ENCODE measurements at regions not wholly inside any gene's neighbourhood (a gene's known extent, or its start where the extent isn't known, plus 50 kb on each side); places are given as distances from the start of the nearest gene placed in this dataset.

DNA sequence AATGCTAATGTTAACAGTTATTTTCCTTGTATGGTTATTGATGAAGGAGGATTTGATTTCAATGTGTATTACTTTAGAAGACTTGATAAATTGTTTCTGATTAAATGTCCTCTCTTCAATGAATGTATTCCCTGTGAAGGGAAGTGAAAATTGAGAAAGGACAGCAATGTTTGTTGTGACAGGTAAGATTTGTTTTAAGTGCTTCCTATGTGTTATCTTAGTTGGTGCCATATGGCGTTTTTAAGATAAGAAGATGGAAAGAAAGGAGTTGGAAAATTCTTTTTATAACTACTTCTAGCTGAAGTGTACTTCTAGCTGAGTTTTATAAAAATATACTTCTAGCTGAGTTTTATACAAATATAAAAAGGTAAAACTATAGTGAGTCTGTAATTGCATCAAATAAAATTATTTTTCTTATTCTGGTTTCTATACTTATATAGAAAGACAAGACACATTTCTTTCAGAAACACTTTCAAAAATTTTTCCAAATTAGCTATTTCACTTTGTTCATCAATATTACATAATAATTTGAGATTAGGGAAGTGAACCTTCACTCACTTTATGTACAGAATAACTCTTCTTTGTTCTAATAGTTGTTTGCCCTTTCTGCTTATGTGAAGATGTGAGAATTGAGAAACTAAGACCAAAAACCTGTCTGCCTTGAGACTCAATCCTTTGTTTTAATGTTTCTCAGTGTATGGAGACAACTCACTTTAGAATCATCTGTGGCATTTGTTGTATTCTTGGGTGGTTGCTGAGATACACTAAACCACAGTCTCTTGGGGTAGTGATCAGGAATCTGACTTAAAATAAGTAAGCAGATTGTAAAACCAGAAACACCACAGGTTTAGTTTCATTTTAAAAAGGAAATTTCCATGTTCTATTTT lies 382.9 kb upstream of the B3GALT2 start:
- in situ Hi-C loops (cut with HindIII; ENCODE audit: low pct_ligation_motif_present, low pct_unique_long_range_greater_than_20kb, low sequenced_read_pairs) = no loop called here
- peak; percentile 73 for DNase-seq

GRCh38 chr1:193568512-193568911 lies 382.1 kb upstream of the B3GALT2 start:
- no peak for DNase-seq
- in situ Hi-C loops (cut with HindIII; ENCODE audit: low pct_ligation_motif_present, low pct_unique_long_range_greater_than_20kb, low sequenced_read_pairs) = no loop called here

GRCh38 chr1:193567937-193568336 lies 381.5 kb upstream of the B3GALT2 start:
- DNase-seq = no peak
- in situ Hi-C loops (cut with HindIII; ENCODE audit: low pct_ligation_motif_present, low pct_unique_long_range_greater_than_20kb, low sequenced_read_pairs) = no loop called here

GRCh38 chr1:193566735-193567134 lies 380.3 kb upstream of the B3GALT2 start:
- in situ Hi-C loops (cut with HindIII; ENCODE audit: low pct_ligation_motif_present, low pct_unique_long_range_greater_than_20kb, low sequenced_read_pairs) = no loop called here
- DNase-seq = no peak

DNA sequence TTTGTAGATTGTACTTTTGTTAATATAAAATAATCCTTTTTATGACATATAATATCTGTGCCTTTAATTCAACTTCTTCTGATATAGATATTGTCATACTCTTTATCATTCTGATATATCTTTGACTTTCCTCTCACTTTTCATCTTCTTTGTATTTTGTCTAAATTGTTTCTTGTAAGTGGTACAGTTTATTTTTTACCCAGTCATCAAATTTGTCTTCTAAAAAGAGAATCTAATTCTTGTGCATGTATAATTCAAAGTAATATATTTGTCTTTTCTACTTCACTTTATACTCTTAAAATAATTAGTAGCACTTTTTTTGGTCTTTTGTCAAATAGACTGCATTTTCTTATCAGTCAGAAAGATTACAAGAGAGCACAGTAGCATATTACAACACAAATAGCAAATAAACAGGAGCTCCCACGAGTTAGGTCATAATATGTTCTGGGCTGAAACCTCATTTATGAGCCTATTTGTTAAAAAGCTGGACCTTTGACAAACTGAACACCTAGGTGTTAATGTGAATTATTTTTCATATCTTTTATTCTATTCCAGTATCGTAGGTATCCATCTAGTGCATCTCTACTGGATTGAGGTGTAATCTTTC lies 379.7 kb upstream of the B3GALT2 start:
- in situ Hi-C loops (cut with HindIII; ENCODE audit: low pct_ligation_motif_present, low pct_unique_long_range_greater_than_20kb, low sequenced_read_pairs) = no loop called here

GRCh38 chr1:193562121-193562520 lies 375.7 kb upstream of the B3GALT2 start:
- in situ Hi-C loops (cut with HindIII; ENCODE audit: low pct_ligation_motif_present, low pct_unique_long_range_greater_than_20kb, low sequenced_read_pairs) = no loop called here
- no peak for DNase-seq

More for the DNA sequence above, 379.7 kb upstream of the B3GALT2 start:
- no peak for DNase-seq

- in situ Hi-C loops (cut with HindIII; ENCODE audit: low pct_ligation_motif_present, low pct_unique_long_range_greater_than_20kb, low sequenced_read_pairs) = no loop called here
- DNase-seq = peak; percentile 23
These were observed 372.1 kb upstream of the B3GALT2 start for GRCh38 chr1:193558491-193559028.

GRCh38 chr1:193555662-193556441 lies 369.4 kb upstream of the B3GALT2 start:
- no peak for DNase-seq
- in situ Hi-C loops (cut with HindIII; ENCODE audit: low pct_ligation_motif_present, low pct_unique_long_range_greater_than_20kb, low sequenced_read_pairs) = no loop called here

GRCh38 chr1:193553564-193553963 lies 367.2 kb upstream of the B3GALT2 start:
- no peak for DNase-seq

GRCh38 chr1:193552274-193552673 lies 365.9 kb upstream of the B3GALT2 start:
- DNase-seq = no peak
- in situ Hi-C loops (cut with HindIII; ENCODE audit: low pct_ligation_motif_present, low pct_unique_long_range_greater_than_20kb, low sequenced_read_pairs) = no loop called here

More at GRCh38 chr1:193553564-193553963, 367.2 kb upstream of the B3GALT2 start:
- in situ Hi-C loops (cut with HindIII; ENCODE audit: low pct_ligation_motif_present, low pct_unique_long_range_greater_than_20kb, low sequenced_read_pairs) = no loop called here

DNA sequence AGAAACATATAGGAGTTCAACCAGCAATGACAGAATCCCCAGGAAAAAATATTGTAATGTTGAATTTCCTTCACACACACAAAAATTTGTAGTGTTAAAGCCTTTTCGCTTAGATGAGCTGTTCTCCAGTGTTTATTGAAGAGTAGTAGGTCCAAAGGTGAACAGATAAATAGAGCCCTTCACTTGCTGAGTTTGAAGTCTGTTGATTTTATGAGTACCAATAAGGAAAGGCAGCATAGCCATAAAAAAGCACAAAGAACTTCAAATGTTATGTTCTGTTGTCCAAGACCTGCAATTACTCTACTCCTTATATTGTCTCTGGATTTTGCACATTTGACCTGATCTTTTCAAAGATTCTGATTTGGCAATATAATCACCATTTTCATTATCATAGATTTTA lies 362.7 kb upstream of the B3GALT2 start:
- no peak for DNase-seq
- in situ Hi-C loops (cut with HindIII; ENCODE audit: low pct_ligation_motif_present, low pct_unique_long_range_greater_than_20kb, low sequenced_read_pairs) = no loop called here

DNA sequence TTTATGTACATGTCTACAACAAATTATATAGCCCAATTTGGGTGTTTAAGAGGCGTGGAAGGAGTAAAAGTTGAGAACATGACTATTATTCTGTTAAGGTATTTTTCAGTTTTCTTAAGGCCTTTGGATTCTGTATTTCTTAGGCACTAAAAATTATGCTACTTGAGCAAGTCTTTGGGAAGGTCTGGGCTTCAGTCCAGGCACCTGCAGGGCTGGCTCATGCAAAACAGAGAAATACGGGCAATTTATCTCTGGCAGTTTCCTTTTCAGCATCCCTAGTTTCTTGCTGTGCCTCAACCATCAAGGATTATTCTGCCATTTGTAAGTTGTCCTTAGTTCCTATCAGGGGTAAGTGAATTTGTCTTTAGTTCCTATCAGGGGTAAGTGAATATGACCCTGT lies 358.8 kb upstream of the B3GALT2 start:
- in situ Hi-C loops (cut with HindIII; ENCODE audit: low pct_ligation_motif_present, low pct_unique_long_range_greater_than_20kb, low sequenced_read_pairs) = no loop called here
- DNase-seq = no peak

- in situ Hi-C loops (cut with HindIII; ENCODE audit: low pct_ligation_motif_present, low pct_unique_long_range_greater_than_20kb, low sequenced_read_pairs) = no loop called here
- DNase-seq = no peak
These were observed 356.8 kb upstream of the B3GALT2 start for GRCh38 chr1:193543259-193543658.

- in situ Hi-C loops (cut with HindIII; ENCODE audit: low pct_ligation_motif_present, low pct_unique_long_range_greater_than_20kb, low sequenced_read_pairs) = no loop called here
- DNase-seq = no peak
These were observed 356.3 kb upstream of the B3GALT2 start for GRCh38 chr1:193542690-193543089.

DNA sequence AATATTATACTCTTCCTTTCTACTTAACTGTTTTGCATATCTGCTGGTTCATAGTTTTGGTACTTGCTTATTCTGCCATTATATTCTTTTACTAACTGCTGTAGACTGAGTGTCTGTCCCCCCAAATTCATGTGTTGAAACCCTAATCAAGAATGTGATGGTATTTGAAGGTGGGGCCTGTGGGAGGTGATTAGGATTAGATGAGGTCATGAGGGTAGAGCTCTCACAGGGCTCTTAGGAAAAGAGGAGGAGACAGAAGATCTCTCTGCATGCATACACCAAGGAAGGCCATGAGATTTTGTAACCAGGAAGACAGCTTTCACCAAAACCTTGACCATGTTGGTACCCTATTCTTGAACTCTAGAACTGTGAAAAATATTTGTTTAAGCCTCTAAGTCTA lies 354.1 kb upstream of the B3GALT2 start:
- DNase-seq = no peak
- in situ Hi-C loops (cut with HindIII; ENCODE audit: low pct_ligation_motif_present, low pct_unique_long_range_greater_than_20kb, low sequenced_read_pairs) = no loop called here

DNA sequence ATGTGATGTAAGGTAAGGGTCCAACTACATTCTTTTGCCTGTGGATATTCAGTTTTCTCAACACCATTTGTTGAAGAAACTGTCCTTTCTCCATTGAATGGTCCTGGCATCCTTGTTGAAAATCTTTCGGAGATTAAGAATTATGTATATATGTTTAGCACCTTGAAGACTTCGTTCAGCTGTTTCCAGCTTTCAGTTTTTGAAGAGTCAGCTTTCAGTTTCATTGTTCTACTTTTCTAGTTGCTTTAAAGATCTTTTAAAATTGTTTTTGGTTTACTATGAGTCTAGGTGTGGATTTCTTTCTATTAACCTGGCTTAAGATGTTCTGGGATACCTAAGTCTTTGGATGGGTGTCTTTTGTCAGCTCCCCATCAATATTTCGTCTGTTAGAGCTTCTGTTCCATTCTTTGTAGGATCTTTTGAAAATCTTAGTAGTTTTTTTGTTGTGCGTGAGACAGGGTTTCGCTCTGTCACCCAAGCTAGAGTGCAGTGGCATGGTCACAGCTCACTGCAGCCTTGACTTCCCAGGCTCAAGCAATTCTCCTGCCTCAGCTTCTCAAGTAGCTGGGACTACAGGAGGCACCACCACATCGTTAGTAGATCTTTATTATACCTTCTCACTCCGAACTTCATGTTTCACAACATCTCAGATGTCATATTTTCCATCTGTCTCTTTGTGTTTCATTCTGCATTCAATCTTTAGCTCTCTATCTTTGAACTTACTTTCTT lies 353.5 kb upstream of the B3GALT2 start:
- in situ Hi-C loops (cut with HindIII; ENCODE audit: low pct_ligation_motif_present, low pct_unique_long_range_greater_than_20kb, low sequenced_read_pairs) = no loop called here
- DNase-seq = no peak

DNA sequence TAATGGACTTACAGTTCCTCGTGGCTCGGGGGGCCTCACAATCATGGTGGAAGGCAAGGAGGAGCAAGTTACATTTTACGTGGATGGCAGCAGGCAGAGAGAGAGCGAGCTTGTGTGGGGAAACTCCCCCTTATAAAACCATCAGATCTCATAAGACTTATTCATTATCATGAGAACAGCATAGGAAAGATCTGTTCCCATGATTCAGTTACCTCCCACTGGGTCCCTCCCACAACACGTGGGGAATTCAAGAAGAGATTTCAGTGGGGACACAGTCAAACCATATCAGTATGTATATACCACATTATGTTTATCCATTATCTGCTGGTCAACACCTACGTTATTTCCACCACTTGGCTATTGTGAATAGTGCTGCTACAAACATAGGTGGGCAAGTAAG lies 352.3 kb upstream of the B3GALT2 start:
- no peak for DNase-seq
- in situ Hi-C loops (cut with HindIII; ENCODE audit: low pct_ligation_motif_present, low pct_unique_long_range_greater_than_20kb, low sequenced_read_pairs) = no loop called here

DNA sequence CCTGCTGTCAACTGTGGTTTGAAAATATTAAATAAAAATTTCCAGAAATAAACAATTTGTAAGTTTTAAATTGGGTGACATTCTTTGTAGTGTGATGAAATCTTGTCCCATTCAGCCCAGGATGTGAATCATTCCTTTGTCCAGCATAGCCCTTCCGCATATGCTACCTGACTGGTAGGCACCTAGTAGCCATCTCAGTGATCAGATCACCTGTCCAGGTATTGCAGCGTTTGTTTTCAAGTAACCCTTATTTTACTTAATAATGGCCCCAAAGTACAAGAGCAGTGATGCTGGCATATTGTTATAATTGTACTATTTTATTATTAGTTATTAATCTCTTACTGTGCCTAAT lies 351.6 kb upstream of the B3GALT2 start:
- no peak for DNase-seq
- in situ Hi-C loops (cut with HindIII; ENCODE audit: low pct_ligation_motif_present, low pct_unique_long_range_greater_than_20kb, low sequenced_read_pairs) = no loop called here
